Tibial nerve (tissue), 4 donors: ENCODE measurements at regions not wholly inside any gene's neighbourhood (a gene's known extent, or its start where the extent isn't known, plus 50 kb on each side); places are given as distances from the start of the nearest gene placed in this dataset.

Source experiments
- DNase-seq, 2 donors: peaks; one replicate each; pipeline ENCODE4 v3.0.0-alpha.2; 2019; ENCODE audit warnings: low spot score in 2 of 2
- H3K27ac ChIP-seq, 4 donors: fragments of 200-600 bp; sonication (generic) in 3 of 4; one replicate each; pipeline ENCODE4 v1.5.1; 2017 to 2019; ENCODE audit warnings: mild to moderate bottlenecking in 1 of 4
- H3K27me3 ChIP-seq, 2 donors: fragments of 200-600 bp; sonication (generic) in 1 of 2; one replicate each; pipeline versions ENCODE4 v1.5.1 to v1.6.0; 2017 to 2019
- H3K36me3 ChIP-seq, 3 donors: fragments of 200-600 bp; sonication (generic); one replicate each; pipeline ENCODE4 v1.5.1; 2018 to 2019
- H3K4me1 ChIP-seq, 4 donors: fragments of 200-600 bp; sonication (generic) in 3 of 4; one replicate each; pipeline ENCODE4 v1.5.1; 2017 to 2019
- H3K4me3 ChIP-seq, 4 donors: fragments of 200-600 bp; sonication (generic) in 3 of 4; one replicate each; pipeline ENCODE4 v1.5.1; 2017 to 2019; ENCODE audit warnings: mild to moderate bottlenecking in 1 of 4, moderate library complexity in 1 of 4
- H3K9me3 ChIP-seq, 4 donors: fragments of 200-600 bp; sonication (generic) in 3 of 4; one replicate each; pipeline ENCODE4 v1.5.1; 2017 to 2019
- CTCF ChIP-seq, 5 experiments: fragments of 200-600 bp in 3 of 5; fragments of 450-650 bp in 2 of 5; sonication (generic) in 3 of 5; IDR thresholded peaks; one replicate each; pipeline ENCODE4 v1.5.1; 2016 to 2019; ENCODE audit warnings: antibody characterized with exemption in 5 of 5, mild to moderate bottlenecking in 3 of 5, moderate library complexity in 2 of 5
- EP300 ChIP-seq, 2 donors: sonication (generic); formaldehyde crosslinking; IDR thresholded peaks; one replicate each; pipeline ENCODE4 v1.6.1; 2017; ENCODE audit warnings: antibody characterized with exemption in 2 of 2, mild to moderate bottlenecking in 1 of 2
- POLR2A ChIP-seq, 2 donors: fragments of 450-650 bp; IDR thresholded peaks; one replicate each; pipeline ENCODE4 v1.6.1; 2017; ENCODE audit warnings: antibody characterized with exemption in 2 of 2, mild to moderate bottlenecking in 2 of 2, moderate library complexity in 2 of 2
- WGBS, 2 donors: methylation state at CpG; one replicate each; pipeline ENCODE4 v1.1.5; 2018; 5-methylcytosine and 5-hydroxymethylcytosine counted together

- Histone ChIP-seq H3K4me3 (no peak overlapping the region), H3K27me3 (no peaks in the 10 kb centered on the region), H3K27ac (no peak overlapping the region), H3K4me1 (no peaks in the 10 kb centered on the region), H3K36me3 (no peaks in the 10 kb centered on the region), H3K9me3 (no peaks in the 10 kb centered on the region)
- DNase-seq: peak in 1 of 2 donors; percentile 5
- WGBS, 2 donors: 80 to 86% methylated on average over 20 to 21 of the region's 21 CpGs
- TF ChIP-seq EP300 (IDR thresholded peaks at IDR 0.05) (no peak), CTCF (IDR thresholded peaks at IDR 0.05) (no peak), POLR2A (IDR thresholded peaks at IDR 0.05) (no peak)
These were observed 101.1 kb upstream of the RET start for GRCh38 chr10:42975558-42976340.

GRCh38 chr10:42976351-42977031 is 100.4 kb upstream of the RET start:
- Histone ChIP-seq H3K4me3 (no peak overlapping the region), H3K9me3 (no peaks in the 10 kb centered on the region), H3K27ac (no peak overlapping the region), H3K4me1 (no peaks in the 10 kb centered on the region), H3K27me3 (no peaks in the 10 kb centered on the region), H3K36me3 (no peaks in the 10 kb centered on the region)
- peak in 1 of 2 donors; percentile 4 for DNase-seq
- TF ChIP-seq EP300 (IDR thresholded peaks at IDR 0.05): no peak
- no peak for TF ChIP-seq CTCF (IDR thresholded peaks at IDR 0.05)
- WGBS, 2 donors: 84 to 88% methylated on average over 7 of the region's 7 CpGs

GRCh38 chr10:42977032-42977416 is 99.8 kb upstream of the RET start:
- no peak overlapping the region for H3K27ac ChIP-seq
- H3K27me3 ChIP-seq: no peaks in the 10 kb centered on the region
- H3K36me3 ChIP-seq: no peaks in the 10 kb centered on the region
- DNase-seq: peak in 1 of 2 donors; percentile 4
- H3K9me3 ChIP-seq: no peaks in the 10 kb centered on the region
- no peak overlapping the region for H3K4me3 ChIP-seq
- TF ChIP-seq CTCF (IDR thresholded peaks at IDR 0.05): no peak
- no peak for TF ChIP-seq EP300 (IDR thresholded peaks at IDR 0.05)
- TF ChIP-seq POLR2A (IDR thresholded peaks at IDR 0.05): no peak
- 82 to 90% methylated on average over 4 to 5 of the region's 5 CpGs for WGBS, 2 donors
- no peaks in the 10 kb centered on the region for H3K4me1 ChIP-seq

- DNase-seq: no peak
- H3K27ac ChIP-seq: no peak overlapping the region
- no peaks in the 10 kb centered on the region for H3K9me3 ChIP-seq
- no peaks in the 10 kb centered on the region for H3K27me3 ChIP-seq
- WGBS, 2 donors: 67 to 70% methylated on average over 2 of the region's 2 CpGs
- no peak for TF ChIP-seq EP300 (IDR thresholded peaks at IDR 0.05)
- TF ChIP-seq CTCF (IDR thresholded peaks at IDR 0.05): no peak
- no peak for TF ChIP-seq POLR2A (IDR thresholded peaks at IDR 0.05)
- no peak overlapping the region for H3K4me3 ChIP-seq
- no peaks in the 10 kb centered on the region for H3K4me1 ChIP-seq
- H3K36me3 ChIP-seq: no peaks in the 10 kb centered on the region
These were observed 97.7 kb upstream of the RET start for GRCh38 chr10:42979181-42979580.

- Histone ChIP-seq H3K4me1 (no peaks in the 10 kb centered on the region), H3K27me3 (no peaks in the 10 kb centered on the region), H3K9me3 (no peaks in the 10 kb centered on the region), H3K4me3 (no peak overlapping the region), H3K36me3 (no peaks in the 10 kb centered on the region), H3K27ac (no peak overlapping the region)
- WGBS, 2 donors: 54 to 60% methylated on average over 7 to 12 of the region's 12 CpGs
- DNase-seq: no peak
- TF ChIP-seq CTCF (IDR thresholded peaks at IDR 0.05) (no peak), EP300 (IDR thresholded peaks at IDR 0.05) (no peak), POLR2A (IDR thresholded peaks at IDR 0.05) (no peak)
These were observed 97.0 kb upstream of the RET start for GRCh38 chr10:42979721-42980467.
